ENCODE measurements at regions not wholly inside any gene's neighbourhood (a gene's known extent, or its start where the extent isn't known, plus 50 kb on each side); places are given as distances from the start of the nearest gene placed in this dataset.

DNA sequence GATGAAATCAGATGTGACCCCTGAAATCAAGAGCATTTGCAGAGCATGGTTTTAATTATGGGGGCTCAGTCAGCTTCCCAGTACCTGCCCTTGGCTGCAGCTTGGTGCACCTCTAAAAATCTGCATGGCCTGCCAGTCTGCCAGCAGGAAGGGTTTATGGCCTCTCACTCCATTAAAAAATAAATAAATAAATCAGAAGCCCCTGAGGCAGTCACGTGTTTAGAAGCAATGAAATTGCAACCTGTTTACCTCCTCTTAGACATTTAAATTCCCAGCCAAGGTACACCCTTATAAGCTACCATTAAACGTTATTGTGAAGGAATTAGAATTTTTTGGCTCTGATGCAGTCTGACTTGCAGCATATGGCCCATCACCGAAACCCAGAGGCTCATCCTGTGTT lies 114.0 kb upstream of the LDB2 start:
- TF ChIP-seq POLR2A (IDR thresholded peaks at IDR 0.05) = no peak
- TF ChIP-seq CTCF (IDR thresholded peaks at IDR 0.05) = no peak
